GM08714 (cell line): ENCODE measurements at regions not wholly inside any gene's neighbourhood (a gene's known extent, or its start where the extent isn't known, plus 50 kb on each side); places are given as distances from the start of the nearest gene placed in this dataset.
"Not testable (repeated sequence)": the region's sequence is repeated elsewhere in the genome, so short reads cannot be mapped to it uniquely, and the experiment has no call there.

Source experiments
- H3K4me3 ChIP-seq: fragments of 200-500 bp; sonication (Bioruptor generic); 2 replicates; pipeline ENCODE4 v1.5.1; 2014; ENCODE audit warnings: mild to moderate bottlenecking, low read length, inconsistent platforms
- ZNF274 ChIP-seq: IDR thresholded peaks from 2 replicates; pipeline ENCODE4 v1.6.1; 2012; ENCODE audit warnings: mild to moderate bottlenecking, low read depth, low read length

DNA sequence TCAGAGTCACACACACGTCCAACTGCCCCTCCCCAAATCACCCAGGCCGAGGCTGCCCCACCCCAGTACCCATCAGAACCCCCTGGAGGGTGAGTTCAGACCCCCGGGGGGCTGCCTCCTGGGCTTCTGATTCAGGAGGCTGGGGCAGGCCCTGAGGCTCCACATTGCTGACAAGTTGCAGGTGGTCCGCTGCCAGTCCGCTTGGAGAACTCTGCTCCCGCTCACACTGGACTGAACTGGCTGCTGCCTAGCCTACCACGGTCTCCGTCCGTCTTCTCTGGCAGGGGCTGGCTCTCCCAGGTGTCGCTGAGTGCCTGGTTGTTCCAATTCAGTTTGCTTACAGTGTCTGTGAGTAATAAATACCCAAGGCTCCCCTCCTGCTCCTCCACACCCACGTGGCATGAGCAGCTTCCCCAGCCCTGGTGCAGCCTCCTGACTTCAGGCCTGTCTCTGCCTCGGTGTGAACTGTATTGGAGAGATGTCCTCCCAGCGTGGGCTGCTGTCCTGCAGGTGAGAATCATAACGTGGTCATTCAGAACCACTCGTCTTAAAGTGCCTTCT, 163.4 kb downstream of the LAT start:
- TF ChIP-seq ZNF274: no peak
- no peak overlapping the region for H3K4me3 ChIP-seq

DNA sequence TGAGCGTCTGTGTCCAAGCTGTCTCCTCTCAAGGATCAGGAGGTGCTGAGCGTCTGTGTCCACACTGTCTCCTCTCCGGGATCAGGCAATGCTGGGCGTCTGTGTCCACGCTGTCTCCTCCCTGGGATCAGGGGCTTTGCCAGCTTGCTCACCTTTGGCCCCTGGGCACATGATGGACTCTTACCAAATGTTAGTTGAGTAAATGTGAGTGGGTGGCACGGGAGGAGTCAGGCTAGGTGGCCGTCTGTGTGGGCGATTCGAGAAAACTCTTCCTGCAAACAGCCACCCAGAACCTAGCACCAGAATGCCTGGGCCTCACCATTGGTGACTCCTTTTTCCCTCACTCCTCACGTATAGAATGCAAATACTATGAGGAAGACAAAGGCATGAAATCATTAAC, 162.9 kb downstream of the LAT start:
- not testable (repeated sequence) for H3K4me3 ChIP-seq

DNA sequence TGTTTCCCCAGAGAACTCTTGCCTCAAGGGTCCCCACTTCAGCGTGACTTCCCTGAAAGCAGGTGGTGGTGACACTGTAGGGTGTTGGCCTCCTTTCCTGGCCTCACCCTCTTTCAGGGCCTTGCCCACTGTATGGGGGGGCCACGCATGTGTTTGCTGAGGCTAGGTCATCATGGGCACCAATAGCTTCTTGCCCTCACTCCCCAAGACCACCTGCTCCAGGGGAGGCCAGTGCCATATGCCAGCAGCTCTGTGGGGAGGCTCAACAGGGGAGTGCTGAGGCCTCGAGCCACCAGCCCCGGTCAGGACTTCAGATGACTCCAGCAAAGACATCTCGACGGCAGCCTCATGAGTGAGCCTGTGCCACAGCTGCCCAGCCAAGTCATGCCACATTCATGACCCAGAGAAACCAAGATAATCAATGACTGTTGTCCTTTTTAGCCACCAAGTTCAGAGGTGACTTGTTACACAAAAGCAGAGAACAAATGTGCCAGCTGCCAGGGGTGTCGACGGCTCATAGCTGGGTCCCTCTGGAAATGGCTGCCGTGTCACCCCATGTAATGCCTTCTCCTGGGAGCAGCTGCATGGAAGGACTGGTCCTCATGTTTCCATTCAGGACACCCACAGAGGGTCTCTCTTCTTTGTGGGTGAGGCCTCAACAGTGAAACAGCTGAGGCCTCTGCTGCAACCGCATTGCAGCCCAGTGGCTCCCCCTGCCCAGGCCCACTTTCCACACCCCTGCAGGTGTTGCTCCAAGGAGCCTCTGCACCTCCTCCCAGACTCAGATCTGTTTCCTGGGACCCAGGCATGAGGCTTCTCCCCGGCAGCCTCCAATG, 162.2 kb downstream of the LAT start:
- H3K4me3 ChIP-seq: not testable (repeated sequence)

DNA sequence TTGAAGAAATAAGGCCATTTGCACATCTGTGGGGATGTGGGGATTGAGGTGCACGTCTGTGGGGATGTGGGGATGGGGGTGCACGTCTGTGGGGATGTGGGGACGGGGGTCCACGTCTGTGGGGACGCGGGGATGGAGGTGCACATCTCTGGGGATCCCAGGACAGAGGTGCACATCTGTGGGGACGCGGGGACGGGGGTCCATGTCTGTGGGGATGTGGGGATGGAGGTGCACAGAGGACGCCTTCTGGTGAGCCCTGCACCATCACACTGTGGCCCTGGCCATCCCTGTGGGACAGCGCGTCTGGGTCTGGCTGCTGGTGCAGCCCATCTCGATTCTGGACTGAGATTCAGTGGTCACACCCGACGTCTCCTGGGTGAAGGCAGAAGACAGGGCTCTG, 161.4 kb downstream of the LAT start:
- no peak overlapping the region for H3K4me3 ChIP-seq
- TF ChIP-seq ZNF274: no peak

DNA sequence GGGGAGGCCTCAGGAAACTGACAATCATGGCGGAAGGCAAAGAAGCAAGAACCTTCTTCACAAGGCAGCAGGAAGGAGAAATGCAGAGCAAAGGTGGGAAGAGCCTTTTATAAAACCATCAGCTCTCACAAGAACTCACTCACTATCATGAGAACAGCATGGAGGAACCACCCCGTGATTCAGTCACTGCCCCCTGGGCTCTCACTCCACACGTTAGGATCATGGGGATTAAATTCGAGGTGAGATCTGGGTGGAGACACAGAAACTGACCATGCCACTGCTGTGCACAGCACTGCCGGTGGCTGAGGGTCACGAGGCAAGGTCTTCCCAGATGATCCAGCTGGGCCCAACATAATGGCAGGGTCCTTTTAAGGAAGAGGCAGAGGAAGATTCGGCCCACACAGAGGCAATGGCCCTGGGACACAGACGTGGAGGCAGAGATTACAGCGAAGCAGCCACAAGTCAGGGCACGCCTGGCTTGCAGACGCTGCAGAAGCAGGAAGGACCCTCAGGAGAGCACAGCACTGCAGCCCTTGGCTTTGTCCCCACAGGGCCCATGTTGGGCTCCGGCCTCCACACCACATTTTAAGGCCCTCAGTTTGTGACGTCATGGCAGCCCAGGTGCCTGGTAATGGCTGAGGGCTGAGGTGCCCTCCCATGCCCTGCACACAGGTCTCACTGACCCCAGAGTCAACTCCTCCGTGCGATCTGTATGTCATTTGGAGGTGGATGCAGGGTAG, 160.8 kb downstream of the LAT start:
- not testable (repeated sequence) for H3K4me3 ChIP-seq

DNA sequence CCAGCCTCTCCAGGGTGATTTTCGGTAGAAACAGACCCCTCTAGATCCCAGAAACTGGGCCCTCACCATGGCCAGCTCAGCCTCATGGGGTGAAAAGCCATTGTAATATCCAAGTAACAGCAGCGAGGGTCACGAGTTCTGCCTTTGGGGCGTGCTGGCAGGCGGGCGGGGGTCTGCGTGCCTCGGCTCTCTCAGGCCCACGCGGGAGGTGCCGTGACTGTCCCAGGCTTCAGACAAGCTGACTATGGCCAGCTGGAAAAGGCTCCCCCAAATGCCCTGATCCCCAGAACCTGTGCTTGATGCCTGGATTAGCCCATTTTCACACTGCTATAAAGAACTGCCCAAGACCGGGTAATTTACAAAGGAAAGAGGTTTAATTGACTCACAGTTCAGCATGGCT, 160.2 kb downstream of the LAT start:
- H3K4me3 ChIP-seq: not testable (repeated sequence)

DNA sequence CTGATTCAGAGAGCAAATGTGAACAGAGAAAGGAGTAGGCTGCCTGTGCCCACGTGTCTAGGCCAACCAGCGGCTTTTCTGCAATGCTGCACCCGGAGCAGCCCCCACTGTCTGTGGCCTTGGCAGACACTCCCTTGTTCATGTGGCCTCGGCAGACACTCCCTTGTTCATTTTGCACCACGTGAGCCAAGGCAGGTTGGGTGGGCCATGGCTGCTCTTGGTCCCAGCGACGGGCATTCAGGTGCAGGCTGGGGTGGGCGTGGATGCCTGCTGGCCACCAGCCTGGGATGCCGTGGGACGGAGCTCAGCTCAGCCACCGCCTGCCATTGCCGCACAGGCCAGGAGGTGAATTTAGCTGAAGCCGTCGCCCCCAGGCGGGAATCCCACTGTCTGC, 159.8 kb downstream of the LAT start:
- H3K4me3 ChIP-seq: not testable (repeated sequence)

DNA sequence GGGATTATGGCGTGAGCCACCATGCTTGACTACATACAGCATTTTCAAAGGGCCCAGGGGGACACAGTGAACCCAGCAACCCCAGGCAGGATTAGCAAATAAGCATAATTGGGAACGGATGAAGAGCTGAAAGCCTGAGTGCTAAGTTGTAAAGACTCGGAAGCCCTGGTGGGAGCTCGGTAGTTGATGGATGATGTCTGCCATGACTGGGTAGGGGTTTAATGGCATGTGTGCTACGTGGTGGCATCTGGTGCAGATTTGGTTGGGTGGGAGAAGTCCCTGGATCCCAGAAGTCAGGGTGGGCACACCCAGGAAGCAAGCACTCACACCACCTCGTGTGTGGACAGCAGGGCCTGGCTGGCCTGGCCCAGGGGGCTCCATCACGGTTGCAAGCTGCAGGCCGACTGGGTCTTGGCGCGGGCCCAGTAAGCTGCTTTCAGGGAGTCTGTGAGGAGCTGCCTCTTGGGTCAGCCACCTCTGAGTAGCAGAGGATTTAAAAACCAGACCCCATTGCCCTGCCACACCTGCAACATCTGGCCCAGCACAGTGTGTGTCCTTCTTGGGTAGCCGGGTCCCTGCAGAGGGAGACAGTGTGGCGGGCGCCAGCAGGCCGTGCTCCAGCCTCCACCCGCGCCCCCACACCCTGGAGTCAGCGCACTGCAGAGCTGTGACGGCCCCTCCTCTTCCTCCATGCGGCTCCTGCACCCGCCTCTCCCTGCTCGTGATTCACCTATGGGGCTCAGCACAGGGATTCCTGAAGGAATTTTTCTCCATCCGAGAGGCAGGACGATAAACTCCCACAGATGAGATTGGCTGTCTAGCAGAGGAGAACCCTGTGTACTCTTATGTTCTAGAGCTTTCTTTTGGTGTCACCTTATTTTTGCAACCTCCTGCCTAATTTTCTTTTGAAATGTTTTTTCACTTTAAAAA, 159.2 kb downstream of the LAT start:
- not testable (repeated sequence) for H3K4me3 ChIP-seq

DNA sequence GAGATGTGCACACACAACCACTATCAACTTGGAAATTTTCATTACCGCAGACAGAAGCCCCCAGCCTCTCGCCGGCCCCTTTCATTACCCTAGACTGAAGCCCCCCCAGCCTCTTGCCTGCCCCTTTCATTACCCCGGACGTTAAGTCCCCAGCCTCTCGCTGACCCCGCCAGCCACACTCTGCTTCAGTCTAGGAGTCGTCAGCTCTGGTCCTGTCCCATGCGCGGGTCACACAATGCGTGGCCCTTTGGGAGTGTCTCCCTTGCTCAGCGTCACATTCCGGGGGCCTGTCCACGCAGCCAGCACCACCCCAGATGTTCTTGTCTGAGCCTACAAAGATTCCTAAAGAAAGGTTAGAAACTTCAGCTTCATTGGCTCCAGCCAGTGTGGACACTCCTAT, 157.7 kb downstream of the LAT start:
- H3K4me3 ChIP-seq: not testable (repeated sequence)

DNA sequence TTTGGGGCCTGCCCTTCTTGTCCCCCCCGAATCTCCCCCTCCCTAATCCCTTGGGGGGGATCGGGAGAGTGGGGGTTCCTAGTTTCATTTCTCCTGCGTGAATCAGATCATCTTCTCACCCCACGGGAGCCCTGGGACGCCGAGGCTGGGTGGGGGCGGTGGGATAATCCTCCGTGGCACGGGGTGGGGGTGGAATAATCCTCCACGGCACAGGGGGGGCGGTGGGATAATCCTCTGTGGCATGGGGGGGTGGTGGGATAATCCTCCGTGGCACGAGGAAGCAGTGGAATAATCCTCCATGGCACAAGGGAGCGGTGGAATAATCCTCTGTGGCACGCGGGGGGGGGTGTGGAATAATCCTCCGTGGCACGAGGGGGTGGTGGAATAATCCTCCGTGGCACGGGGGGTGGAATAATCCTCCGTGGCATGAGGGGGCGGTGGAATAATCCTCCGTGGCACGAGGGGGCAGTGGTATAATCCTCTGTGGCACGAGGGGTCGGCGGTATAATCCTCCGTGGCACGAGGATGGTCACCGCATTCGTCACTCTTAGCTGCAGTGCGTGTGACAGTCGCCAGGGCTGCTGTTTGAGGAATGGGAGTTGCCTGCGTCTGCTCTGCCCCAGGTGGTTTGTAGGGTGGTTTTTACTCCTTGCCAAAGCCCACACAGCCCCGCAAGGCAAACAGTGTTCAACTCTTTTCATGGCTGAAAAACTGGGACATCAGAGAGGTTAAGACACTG, 156.9 kb downstream of the LAT start:
- H3K4me3 ChIP-seq: no peak overlapping the region
- no peak for TF ChIP-seq ZNF274

DNA sequence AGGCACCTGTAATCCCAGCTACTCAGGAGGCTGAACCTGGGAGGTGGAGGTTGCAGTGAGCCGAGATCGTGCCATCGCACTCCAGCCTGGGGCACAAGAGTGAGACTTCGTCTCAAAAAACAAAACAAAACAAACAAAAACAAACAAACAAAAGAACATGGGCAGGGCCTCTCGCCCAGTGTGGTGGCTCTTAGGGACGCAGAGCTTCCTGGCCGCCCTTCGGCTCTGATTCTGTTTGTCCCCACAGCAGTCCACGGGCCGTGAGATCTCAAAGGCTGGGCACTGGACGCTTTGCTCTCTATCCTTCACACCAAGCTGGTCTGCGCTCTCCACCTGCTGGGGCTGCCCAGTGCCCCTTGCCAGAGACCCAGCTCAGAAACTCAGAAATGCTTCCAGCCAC, 156.3 kb downstream of the LAT start:
- H3K4me3 ChIP-seq: not testable (repeated sequence)

DNA sequence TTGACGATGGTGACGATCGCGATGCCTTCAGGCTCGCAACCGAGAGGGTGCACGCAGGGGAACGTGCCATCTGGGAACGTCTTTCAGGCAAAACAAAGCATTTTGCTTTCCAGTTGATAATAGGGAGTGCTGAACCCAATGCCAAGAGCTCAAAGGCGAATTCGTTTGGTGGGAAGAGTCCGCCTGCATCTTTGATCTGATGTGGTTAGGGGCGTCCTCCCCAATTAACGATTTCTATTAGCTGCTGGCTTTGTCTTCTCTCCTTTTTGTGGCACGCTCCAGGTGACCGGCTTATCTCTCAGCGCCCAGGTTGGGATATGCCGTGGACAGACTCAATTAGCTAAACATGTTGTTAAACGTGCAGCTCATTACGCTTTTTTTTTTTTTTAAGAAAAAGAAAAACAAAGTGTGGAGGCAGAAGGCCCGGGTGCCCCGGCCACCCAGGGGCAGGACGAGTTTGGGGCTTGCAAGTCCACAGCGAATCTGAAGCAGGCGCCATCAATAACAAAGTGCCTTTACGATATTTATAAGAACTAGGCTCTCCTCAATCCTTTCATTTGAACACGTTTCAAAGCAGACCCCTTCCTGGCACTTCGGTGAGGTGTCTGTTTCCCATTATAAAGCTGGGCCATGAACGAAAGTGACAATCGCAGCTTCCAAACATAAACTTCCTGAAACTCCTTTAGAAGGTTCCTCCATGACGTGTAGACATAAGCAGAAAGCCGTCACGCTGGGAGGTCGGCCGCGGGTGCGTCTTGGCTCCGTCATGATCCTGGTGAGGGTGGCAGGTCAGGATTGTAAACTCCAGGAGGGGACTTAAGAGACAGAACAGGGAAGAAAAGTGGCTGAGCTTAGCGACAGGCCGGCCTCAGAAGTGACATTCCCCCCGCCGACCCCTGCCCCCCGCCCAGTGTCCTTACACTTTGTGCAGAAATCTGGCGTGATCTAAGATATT, 155.3 kb downstream of the LAT start:
- not testable (repeated sequence) for H3K4me3 ChIP-seq

DNA sequence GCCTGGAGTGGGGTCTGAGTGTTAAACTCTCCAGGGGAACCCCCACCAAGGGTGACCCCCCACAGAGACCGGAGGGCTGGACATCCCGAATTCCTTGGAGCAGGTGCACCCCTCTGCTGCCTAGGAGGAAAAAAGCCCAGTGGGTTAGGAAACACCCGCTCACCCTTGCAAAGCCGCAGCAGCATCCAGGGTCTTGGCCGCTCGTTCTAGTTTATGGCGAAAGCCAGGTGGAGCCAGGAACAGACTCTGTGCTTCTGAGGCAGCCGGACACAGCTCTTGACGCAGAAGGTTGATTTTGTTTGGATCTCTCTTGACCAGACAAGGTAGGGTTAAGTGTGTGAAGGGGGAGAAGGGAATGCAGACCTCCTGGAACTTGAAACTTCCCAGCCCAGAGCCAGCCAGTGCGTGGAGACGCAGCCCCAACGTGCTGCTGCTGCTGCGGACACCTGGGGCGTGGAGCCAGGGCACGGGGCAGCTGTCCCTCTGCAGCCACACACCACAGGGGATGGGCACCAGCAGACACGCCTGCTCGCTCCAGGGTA, 154.5 kb downstream of the LAT start:
- no peak overlapping the region for H3K4me3 ChIP-seq
- TF ChIP-seq ZNF274: no peak

DNA sequence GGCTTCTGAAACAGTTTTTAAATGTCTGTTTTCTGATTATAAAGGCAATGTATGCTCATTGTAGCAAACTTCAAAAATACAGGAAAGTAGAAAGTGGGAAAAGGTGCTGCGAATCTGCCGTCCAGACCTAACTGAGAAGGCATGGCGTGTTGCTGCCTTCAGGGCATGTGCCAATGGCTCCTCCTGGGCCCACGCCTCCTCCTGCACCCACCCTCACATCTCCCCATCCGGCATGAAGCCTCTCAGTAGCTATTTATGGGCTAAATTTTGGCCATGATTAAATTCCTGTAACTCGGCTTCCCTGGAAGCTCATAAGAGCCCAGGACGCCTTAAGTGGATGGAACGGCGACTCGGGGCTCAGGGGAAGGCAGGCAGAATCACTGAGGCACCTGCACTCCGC, 153.8 kb downstream of the LAT start:
- H3K4me3 ChIP-seq: not testable (repeated sequence)

DNA sequence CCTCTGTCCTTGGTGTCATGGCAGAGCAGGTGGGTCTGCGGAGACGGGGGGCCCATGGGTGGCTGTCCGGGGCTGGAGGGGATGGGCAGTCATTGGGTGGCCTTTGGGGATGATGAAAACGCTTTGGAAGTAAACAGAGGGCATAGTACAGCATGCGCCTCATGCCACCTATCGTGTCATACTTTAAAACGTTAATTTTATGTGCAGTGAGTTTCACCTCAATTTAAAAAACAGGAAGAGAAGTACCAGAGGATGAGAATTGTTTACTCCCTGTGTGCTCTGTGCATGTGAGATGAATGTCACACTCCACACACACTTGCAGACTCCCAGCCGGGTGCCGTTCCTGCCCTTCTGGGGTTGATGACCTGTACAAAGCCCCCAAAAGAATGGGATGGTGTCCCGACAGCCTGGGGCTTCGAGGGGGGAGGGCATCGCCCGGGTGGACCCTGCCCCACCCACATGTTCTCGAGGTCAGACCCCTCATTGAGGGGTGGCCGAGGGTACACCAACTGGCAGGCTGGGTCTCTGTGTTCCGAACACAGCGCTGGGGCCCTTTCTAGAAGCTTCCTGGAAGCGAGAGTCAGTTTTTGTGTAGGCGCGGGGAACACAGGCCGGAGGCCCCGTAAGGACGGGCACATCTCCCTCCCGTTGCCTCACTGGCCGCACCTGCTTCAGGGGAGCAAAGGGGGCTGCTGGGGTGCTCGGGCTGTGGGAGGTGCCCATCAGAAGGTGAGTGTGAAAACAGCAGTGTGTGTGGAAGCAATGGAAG, 153.2 kb downstream of the LAT start:
- H3K4me3 ChIP-seq: not testable (repeated sequence)

DNA sequence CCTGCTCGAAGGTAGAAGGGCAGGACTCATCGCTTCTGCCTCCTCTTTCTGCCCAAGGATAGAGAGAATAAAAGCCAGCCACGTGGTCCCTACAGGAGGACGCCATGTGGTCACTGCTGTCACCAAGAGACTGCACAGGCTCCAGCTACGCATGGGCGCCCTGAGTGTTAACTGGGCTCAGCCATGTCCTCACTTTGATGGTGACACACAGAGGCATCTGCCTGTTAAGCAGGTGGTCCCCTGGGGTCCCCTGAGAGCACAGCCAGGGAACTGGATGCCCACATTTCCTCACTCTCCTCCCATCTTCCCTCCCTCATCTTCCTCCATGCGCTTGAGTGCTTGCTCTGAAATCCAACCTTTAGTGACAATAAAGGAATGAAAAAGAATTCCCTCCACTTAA, 152.6 kb downstream of the LAT start:
- H3K4me3 ChIP-seq: not testable (repeated sequence)

DNA sequence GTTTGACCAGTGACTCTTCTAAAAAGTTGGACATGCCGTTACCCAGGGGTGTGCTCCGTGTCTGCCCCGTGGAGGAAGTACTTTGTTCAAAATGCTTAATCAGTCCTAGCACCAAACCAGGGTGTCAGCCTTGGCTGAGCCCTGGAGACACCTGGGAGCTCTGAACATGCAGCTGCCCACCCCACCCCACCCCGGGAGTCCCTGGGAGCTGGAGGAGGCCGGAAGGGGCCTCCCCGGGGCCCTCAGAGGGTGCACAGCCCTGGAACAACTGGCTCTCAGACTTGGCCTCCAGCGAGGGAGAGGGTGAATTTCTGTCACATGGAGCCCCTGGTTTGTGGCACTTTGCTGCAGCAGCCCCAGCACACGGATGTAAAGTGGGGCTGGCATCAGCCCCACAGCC, 152.1 kb downstream of the LAT start:
- H3K4me3 ChIP-seq: not testable (repeated sequence)
